Activated T-cell treated with anti-CD3 and anti-CD28 coated beads, Interleukin-2, amount 50 U/mL, for 1 hour (primary cell): ENCODE measurements at regions not wholly inside any gene's neighbourhood (a gene's known extent, or its start where the extent isn't known, plus 50 kb on each side); places are given as distances from the start of the nearest gene placed in this dataset.
"Not testable (repeated sequence)": the region's sequence is repeated elsewhere in the genome, so short reads cannot be mapped to it uniquely, and the experiment has no call there.

Source experiments
- DNase-seq: peaks from one replicate; pipeline ENCODE4 v3.0.0-alpha.2; 2020

DNA sequence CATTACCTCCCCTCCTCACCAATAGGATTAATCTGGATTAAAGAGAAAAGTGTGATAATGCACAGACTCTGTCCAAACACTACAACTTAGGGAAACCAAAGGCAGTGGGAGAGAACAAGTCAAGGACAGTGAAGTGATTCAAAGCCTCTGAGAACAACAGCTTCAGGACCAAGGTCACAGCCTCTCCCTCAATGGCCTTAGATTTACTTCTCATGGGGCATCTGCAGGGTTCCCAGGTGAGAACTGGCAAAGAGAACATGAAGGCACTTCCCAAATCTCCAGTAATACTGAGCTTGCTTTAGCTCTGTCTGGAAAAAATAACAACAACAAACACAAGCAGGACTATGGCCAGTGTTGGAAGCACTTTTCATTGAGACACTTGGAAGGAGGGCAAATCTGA is 99.8 kb upstream of the GOLGA6L22 start:
- not testable (repeated sequence) for DNase-seq

DNA sequence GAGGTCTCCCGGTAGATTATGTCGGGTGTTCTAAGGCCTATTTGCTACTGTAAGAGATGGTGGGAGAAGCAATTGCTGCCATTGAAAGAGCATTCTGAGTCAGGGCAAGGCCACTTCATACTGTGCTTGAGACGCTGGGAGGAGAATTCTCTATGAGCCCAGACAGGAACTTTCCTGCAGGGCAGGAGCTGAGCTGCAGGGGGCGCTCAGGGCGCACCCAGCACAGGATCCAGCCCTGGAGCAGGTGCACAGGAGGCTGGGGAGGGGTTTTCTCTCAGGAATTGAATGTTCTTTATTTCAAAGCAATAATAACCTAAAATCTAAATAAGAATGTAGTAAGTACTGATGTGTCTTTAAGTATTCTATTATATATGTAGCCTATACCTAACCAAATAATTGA is 99.1 kb upstream of the GOLGA6L22 start:
- DNase-seq, result peak; percentile 20

DNA sequence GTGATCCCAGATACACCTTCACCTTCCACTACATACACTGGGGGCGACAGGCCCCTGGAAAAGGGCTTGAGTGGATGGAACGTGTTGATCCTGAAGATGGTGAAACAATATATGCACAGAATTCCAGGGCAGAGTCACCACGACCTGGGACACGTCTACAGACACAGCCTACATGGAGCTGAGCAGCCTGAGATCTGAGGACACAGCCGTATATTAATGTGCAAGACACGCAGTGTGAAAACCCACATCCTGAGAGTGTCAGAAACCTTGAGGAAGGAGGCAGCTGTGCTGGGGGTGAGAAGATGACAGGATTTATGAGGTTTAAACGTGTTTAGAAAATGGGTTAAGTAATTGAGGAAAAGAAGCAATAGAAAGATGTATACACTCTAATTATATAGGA is 98.0 kb upstream of the GOLGA6L22 start:
- DNase-seq, result not testable (repeated sequence)

DNA sequence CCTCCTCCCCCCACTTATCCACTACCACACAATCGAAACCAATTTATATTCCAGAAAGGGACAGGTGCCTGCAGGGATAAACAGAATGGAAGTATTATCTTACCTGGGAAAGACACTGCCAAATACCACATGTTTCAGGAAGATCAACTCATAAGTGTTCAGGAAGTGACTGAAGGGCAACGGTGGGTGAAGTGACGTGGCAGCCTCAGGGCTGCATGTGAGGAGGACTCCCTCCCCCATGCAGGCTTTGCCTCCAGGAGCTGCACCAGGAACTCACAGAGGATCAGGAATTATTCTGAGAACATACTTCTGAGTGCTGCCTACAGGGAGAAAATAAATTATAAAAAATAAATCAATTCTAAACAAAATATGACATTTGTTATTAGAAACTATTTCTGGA is 96.2 kb upstream of the GOLGA6L22 start:
- DNase-seq, result not testable (repeated sequence)

DNA sequence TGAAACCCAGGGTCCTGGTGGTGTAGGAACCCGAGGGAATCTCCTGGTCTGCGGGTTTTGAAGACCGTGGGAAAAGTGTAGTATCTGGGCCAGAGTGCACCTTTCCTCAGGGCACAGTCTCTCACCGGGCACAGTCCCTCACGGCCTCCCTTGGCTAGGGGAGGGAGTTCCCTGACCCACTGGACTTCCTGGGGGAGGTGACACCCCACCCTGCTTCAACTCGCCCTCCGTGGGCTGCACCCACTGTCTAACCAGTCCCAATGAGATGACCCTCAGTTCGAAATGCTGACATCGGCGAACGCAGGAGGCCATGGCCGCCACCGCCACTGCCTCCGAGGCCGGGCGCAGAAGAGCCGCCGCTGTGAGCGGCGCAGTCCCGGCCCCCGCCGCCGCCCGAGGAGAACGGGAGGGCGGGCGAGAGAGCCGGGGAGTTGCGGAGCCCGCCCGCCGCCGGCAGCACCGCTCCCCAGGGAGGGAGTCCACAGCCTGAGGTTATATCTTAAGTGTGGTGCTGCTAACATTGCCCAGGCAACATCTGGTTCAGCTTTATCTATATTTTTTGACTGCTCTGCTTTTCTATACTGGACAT is 87.4 kb upstream of the GOLGA6L22 start:
- not testable (repeated sequence) for DNase-seq

DNA sequence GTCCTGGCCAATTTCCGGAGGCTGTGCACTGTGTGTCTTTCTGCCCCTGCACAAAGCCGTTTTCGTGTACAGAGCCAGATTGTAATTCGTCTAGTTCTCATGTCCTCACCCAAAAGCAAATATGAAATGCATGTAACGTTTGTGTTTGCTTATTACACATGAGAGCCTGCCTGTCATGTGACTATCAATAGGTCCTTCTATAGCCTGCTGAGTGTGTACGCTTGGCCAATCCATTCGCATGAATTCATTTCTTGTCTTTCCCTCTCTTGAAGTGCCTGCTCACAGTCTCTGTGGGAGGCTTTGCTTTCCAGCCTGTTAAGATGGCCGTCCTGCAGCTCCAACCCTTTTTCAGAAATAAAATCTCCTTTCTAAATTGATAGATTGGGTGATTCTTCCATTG is 84.2 kb upstream of the GOLGA6L22 start:
- DNase-seq, result not testable (repeated sequence)

DNA sequence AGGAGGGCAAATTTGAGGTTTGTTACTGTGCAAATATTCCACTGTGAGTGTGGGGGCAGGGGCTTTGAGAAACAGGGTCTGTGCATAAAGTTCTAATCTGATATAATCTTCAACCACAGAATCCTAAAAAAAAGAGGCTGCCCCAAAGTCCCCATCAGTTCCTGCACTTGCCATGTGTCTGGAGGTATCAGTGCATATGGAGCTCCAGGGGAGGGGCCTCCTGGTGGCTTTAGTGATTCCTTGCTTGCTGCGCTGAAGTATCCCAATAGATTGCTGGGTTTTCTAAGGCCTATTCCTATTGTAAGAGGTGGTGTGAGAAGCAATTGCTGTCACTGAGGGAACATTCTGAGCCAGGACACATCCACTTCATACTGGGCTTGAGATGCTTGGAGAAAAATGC is 82.9 kb upstream of the GOLGA6L22 start:
- DNase-seq, result not testable (repeated sequence)

- not testable (repeated sequence) for DNase-seq
Observed at GRCh38 chr15:22377859-22378258, 80.8 kb upstream of the GOLGA6L22 start.

DNA sequence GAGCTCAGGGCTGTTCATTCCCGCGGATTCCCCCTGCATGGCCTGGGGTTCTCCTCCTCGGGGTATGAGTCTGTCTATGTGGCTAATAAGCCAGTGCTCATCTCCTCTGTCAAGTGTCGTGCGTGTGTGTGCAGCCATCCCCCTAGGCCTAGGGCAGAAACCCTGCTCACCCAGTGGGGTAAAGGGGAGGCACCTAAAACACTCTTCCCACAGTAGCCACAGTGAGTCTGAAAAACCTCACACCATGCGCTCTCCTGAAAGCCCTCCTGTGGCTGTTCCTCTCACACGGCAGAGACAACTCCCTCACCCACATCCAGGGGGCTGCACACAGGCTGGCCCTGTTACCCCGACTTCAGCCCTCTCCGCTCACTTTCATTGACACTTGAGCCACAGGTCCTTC is 71.0 kb upstream of the GOLGA6L22 start:
- DNase-seq, result not testable (repeated sequence)

- not testable (repeated sequence) for DNase-seq
Observed at GRCh38 chr15:22388365-22388764, 70.3 kb upstream of the GOLGA6L22 start.

DNA sequence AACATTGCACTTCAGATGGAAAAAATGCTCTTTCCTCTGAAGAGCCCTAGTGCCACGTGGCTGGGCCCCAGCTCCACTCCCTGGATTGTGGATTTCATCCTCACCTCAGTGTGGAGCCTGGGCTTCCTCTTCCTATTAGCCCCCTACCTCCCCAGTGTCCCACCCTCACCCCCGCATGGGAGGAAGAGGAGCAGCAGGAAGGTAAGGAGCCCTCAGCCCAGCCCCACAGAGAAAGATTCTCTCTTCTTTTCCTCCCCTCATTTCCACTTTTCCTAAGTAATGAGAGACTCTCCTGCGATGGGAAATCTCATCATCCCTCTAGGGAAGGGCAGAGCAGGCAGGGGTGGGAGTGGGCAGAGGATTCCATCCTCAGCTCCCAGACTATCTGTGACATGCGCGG is 57.5 kb upstream of the GOLGA6L22 start:
- not testable (repeated sequence) for DNase-seq

GRCh38 chr15:22401703-22402102 is 57.0 kb upstream of the GOLGA6L22 start:
- not testable (repeated sequence) for DNase-seq

DNA sequence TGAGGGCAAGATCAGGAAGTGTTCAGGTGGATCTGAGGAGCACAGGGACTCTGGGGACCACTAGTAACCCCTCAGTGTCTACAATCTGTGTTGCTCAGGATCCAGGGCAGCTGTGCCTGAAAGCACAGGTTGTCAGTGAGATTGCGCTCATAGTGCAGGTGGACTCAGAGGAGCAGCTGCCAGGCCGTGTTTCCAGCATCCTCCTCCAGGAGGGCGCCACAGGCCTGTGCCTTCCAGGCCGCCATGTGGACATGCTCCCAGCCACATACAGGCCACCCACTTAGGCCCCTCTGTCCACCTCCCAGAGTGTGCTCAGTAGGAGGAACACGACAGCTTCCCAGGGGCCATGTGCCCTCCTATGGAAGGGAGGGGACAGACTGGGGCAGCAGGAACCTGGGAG is 52.9 kb upstream of the GOLGA6L22 start:
- DNase-seq, result not testable (repeated sequence)
